HepG2 (cell line): ENCODE measurements at regions not wholly inside any gene's neighbourhood (a gene's known extent, or its start where the extent isn't known, plus 50 kb on each side); places are given as distances from the start of the nearest gene placed in this dataset.
A peak's percentile ranks its signal among the peaks of the same experiment; 100 is the strongest.

Experiments used
- ARNT2 ChIP-seq: sonication (generic); formaldehyde crosslinking; IDR thresholded peaks from 2 replicates; pipeline ENCODE4 v1.8.0; 2022; ENCODE audit warnings: mild to moderate bottlenecking, low read depth, missing genetic modification reagents, moderate library complexity
- CBX5 ChIP-seq: sonication (generic); formaldehyde crosslinking; IDR thresholded peaks from 2 replicates; pipeline ENCODE4 v1.4.0; 2020; ENCODE audit warnings: missing genetic modification reagents, borderline replicate concordance
- CCAR2 ChIP-seq: fragments of 200-400 bp; formaldehyde crosslinking; optimal IDR thresholded peaks from 2 replicates; pipeline ENCODE3; 2018; ENCODE audit warnings: low read depth, mild to moderate bottlenecking, low read length, moderate library complexity
- CHD2 ChIP-seq: IDR thresholded peaks from 2 replicates; pipeline ENCODE4 v1.6.1; 2011; ENCODE audit warnings: low read depth, low read length, improper control_type of control experiment
- DPF2 ChIP-seq: sonication (generic); formaldehyde crosslinking; IDR thresholded peaks from 2 replicates; pipeline ENCODE4 v1.4.0; 2020; ENCODE audit warnings: mild to moderate bottlenecking, low read depth, missing genetic modification reagents, borderline replicate concordance
- DR1 ChIP-seq: sonication (generic); formaldehyde crosslinking; IDR thresholded peaks from 2 replicates; pipeline ENCODE4 v1.8.0; 2021; ENCODE audit warnings: mild to moderate bottlenecking, missing genetic modification reagents, inconsistent platforms
- E2F5 ChIP-seq: sonication (generic); formaldehyde crosslinking; conservative IDR thresholded peaks from 2 replicates; pipeline ENCODE4 v1.4.0; 2020; ENCODE audit warnings: missing genetic modification reagents
- EP300 ChIP-seq, 3 experiments: sonication (generic) in 1 of 3; formaldehyde crosslinking in 1 of 3; IDR thresholded peaks; 2 replicates each; pipeline versions ENCODE4 v1.5.1 to v1.6.1; 2011 to 2020; ENCODE audit warnings: low read depth in 2 of 3, low read length in 2 of 3, borderline replicate concordance in 1 of 3, improper control_type of control experiment in 1 of 3, mild to moderate bottlenecking in 1 of 3, missing genetic modification reagents in 1 of 3, moderate library complexity in 1 of 3
- KMT2B ChIP-seq: IDR thresholded peaks from 2 replicates; pipeline ENCODE4 v1.6.1; 2016; ENCODE audit warnings: missing genetic modification reagents, missing compliant biosample characterization
- MLXIP ChIP-seq: sonication (generic); formaldehyde crosslinking; IDR thresholded peaks from 2 replicates; pipeline ENCODE4 v1.9.0; 2021; ENCODE audit warnings: missing genetic modification reagents, borderline replicate concordance
- NCOA1 ChIP-seq: sonication (generic); formaldehyde crosslinking; IDR thresholded peaks from 2 replicates; pipeline ENCODE4 v1.9.0; 2021; ENCODE audit warnings: missing genetic modification reagents
- NONO ChIP-seq, 2 experiments: fragments of 450-650 bp in 1 of 2; sonication (generic) in 1 of 2; formaldehyde crosslinking in 1 of 2; IDR thresholded peaks in 1 of 2; conservative IDR thresholded peaks in 1 of 2; 2 replicates each; pipeline versions ENCODE4 v1.6.1 to v1.8.0; 2017 to 2022; ENCODE audit warnings: mild to moderate bottlenecking in 1 of 2, missing genetic modification reagents in 1 of 2, moderate library complexity in 1 of 2
- NPAS2 ChIP-seq: sonication (generic); formaldehyde crosslinking; IDR thresholded peaks from 2 replicates; pipeline ENCODE4 v1.8.0; 2022; ENCODE audit warnings: mild to moderate bottlenecking, missing genetic modification reagents, borderline replicate concordance
- POLR2A ChIP-seq, 2 experiments: IDR thresholded peaks; 2 replicates each; pipeline ENCODE4 v1.6.1; 2011; ENCODE audit warnings: low read depth in 2 of 2, low read length in 2 of 2, mild to moderate bottlenecking in 1 of 2, moderate library complexity in 1 of 2; ENCODE audit not compliant: insufficient read depth in 1 of 2
- XBP1 ChIP-seq: sonication (generic); formaldehyde crosslinking; IDR thresholded peaks from 2 replicates; pipeline ENCODE4 v1.5.0; 2020; ENCODE audit warnings: missing genetic modification reagents
- ZNF546 ChIP-seq: sonication (generic); formaldehyde crosslinking; conservative IDR thresholded peaks from 2 replicates; pipeline ENCODE4 v1.8.1; 2023; ENCODE audit warnings: mild to moderate bottlenecking, missing genetic modification reagents
- ZSCAN9 ChIP-seq: IDR thresholded peaks from 2 replicates; pipeline ENCODE4 v1.6.1; 2016; ENCODE audit warnings: borderline replicate concordance
- TF ChIP-seq, protein P1 (sequence below): sonication (generic); formaldehyde crosslinking; IDR thresholded peaks from 2 replicates; pipeline ENCODE4 v1.5.1; 2020; ENCODE audit warnings: mild to moderate bottlenecking, missing genetic modification reagents, borderline replicate concordance
- TF ChIP-seq, protein P2 (sequence below): sonication (generic); formaldehyde crosslinking; IDR thresholded peaks from 2 replicates; pipeline ENCODE4 v1.4.0; 2020; ENCODE audit warnings: missing genetic modification reagents, mild to moderate bottlenecking, borderline replicate concordance
- TF ChIP-seq, protein P3 (sequence below): sonication (generic); formaldehyde crosslinking; IDR thresholded peaks from 2 replicates; pipeline ENCODE4 v1.5.0; 2020; ENCODE audit warnings: missing genetic modification reagents, mild to moderate bottlenecking, borderline replicate concordance

DNA sequence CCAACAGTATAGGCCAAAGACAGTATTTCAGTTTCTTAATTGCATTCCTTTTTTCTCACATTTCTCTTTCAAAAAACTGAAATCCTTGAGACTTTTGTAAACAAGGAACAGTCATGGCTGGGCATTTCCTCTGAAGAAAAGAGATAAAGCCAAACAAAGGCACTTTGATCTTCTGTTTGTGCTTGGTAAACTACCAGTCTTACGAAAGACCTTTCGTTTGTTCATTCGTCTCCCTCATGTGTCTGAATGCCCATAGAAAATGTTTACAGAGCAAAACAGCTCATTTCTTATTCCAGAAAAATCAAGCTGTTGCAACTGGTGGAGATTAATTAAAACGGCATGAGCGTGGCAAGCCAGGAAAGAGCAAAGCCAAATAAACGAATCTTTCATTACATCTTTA, 178.0 kb downstream of the GASK1B start (continued):
- peak; percentile 93; the same call in 1 of the 2 replicates for TF ChIP-seq MLXIP
- TF ChIP-seq EP300 (IDR thresholded peaks at IDR 0.05; ENCODE audit: low read depth in 2 of 2, low read length in 2 of 2), result peak; percentile 90 to 100
- TF ChIP-seq EP300 (CRISPR knock-in tag; IDR thresholded peaks at IDR 0.05; ENCODE audit: borderline replicate concordance), result peak; percentile 99
- TF ChIP-seq POLR2A (IDR thresholded peaks at IDR 0.05; ENCODE audit: insufficient read depth in 1 of 2, low read depth in 2 of 2, low read length in 2 of 2), result no peak
- no peak for TF ChIP-seq CHD2
- TF ChIP-seq DR1 (CRISPR knock-in tag), result no peak
- TF ChIP-seq NPAS2, result no peak
- no peak for TF ChIP-seq E2F5 (CRISPR knock-in tag)
- TF ChIP-seq NONO (IDR thresholded peaks at IDR 0.05), result no peak
- peak; percentile 33; the same call in 1 of the 2 replicates for TF ChIP-seq NONO (CRISPR knock-in tag; conservative IDR thresholded peaks at IDR 0.05)
- TF ChIP-seq, protein P1, sequence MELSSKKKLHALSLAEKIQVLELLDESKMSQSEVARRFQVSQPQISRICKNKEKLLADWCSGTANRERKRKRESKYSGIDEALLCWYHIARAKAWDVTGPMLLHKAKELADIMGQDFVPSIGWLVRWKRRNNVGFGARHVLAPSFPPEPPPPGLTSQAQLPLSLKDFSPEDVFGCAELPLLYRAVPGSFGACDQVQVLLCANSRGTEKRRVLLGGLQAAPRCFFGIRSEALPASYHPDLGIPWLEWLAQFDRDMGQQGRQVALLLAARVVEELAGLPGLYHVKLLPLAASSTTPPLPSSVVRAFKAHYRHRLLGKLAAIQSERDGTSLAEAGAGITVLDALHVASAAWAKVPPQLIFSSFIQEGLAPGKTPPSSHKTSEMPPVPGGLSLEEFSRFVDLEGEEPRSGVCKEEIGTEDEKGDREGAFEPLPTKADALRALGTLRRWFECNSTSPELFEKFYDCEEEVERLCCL (CRISPR knock-in tag), result no peak
- TF ChIP-seq, protein P2, sequence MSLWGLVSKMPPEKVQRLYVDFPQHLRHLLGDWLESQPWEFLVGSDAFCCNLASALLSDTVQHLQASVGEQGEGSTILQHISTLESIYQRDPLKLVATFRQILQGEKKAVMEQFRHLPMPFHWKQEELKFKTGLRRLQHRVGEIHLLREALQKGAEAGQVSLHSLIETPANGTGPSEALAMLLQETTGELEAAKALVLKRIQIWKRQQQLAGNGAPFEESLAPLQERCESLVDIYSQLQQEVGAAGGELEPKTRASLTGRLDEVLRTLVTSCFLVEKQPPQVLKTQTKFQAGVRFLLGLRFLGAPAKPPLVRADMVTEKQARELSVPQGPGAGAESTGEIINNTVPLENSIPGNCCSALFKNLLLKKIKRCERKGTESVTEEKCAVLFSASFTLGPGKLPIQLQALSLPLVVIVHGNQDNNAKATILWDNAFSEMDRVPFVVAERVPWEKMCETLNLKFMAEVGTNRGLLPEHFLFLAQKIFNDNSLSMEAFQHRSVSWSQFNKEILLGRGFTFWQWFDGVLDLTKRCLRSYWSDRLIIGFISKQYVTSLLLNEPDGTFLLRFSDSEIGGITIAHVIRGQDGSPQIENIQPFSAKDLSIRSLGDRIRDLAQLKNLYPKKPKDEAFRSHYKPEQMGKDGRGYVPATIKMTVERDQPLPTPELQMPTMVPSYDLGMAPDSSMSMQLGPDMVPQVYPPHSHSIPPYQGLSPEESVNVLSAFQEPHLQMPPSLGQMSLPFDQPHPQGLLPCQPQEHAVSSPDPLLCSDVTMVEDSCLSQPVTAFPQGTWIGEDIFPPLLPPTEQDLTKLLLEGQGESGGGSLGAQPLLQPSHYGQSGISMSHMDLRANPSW (CRISPR knock-in tag), result peak; percentile 46; the same call in 1 of the 2 replicates
- TF ChIP-seq CBX5 (CRISPR knock-in tag), result no peak
- TF ChIP-seq CCAR2, result no peak
- peak; percentile 99 for TF ChIP-seq DPF2
- peak; percentile 64; the same call in 1 of the 2 replicates for TF ChIP-seq KMT2B (CRISPR knock-in tag)
- TF ChIP-seq ZNF546, result no peak
- TF ChIP-seq, protein P3, sequence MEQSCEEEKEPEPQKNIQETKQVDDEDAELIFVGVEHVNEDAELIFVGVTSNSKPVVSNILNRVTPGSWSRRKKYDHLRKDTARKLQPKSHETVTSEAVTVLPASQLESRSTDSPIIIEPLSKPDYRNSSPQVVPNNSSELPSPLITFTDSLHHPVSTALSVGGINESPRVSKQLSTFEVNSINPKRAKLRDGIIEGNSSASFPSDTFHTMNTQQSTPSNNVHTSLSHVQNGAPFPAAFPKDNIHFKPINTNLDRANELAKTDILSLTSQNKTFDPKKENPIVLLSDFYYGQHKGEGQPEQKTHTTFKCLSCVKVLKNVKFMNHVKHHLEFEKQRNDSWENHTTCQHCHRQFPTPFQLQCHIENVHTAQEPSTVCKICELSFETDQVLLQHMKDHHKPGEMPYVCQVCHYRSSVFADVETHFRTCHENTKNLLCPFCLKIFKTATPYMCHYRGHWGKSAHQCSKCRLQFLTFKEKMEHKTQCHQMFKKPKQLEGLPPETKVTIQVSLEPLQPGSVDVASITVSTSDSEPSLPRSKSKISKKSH, result no peak
- no peak for TF ChIP-seq NCOA1 (CRISPR knock-in tag)
- TF ChIP-seq XBP1, result no peak
- peak; percentile 43; the same call in 1 of the 2 replicates for TF ChIP-seq ARNT2
- TF ChIP-seq ZSCAN9 (CRISPR knock-in tag), result peak; percentile 92
